Endothelial cell (in vitro differentiated cells): ENCODE measurements at regions not wholly inside any gene's neighbourhood (a gene's known extent, or its start where the extent isn't known, plus 50 kb on each side); places are given as distances from the start of the nearest gene placed in this dataset.

ENCODE experiments used
- DNase-seq: peaks from one replicate; pipeline ENCODE4 v3.0.0; 2021; ENCODE audit warnings: low spot score
- H3K27ac Mint-ChIP-seq: one replicate; pipeline ENCODE4 v1.8.0; 2021; ENCODE audit warnings: mixed read lengths, inconsistent platforms; ENCODE audit not compliant: unreplicated experiment
- H3K27me3 Mint-ChIP-seq: one replicate; pipeline ENCODE4 v1.8.0; 2021; ENCODE audit warnings: mild to moderate bottlenecking, moderate library complexity, mixed read lengths, inconsistent platforms; ENCODE audit not compliant: unreplicated experiment
- H3K36me3 Mint-ChIP-seq: one replicate; pipeline ENCODE4 v1.8.0; 2021; ENCODE audit warnings: mild to moderate bottlenecking, low read depth, mixed read lengths, inconsistent platforms; ENCODE audit not compliant: unreplicated experiment
- H3K4me1 Mint-ChIP-seq: one replicate; pipeline ENCODE4 v1.8.0; 2021; ENCODE audit warnings: mild to moderate bottlenecking, mixed read lengths, inconsistent platforms; ENCODE audit not compliant: unreplicated experiment
- H3K4me3 Mint-ChIP-seq: one replicate; pipeline ENCODE4 v1.8.0; 2021; ENCODE audit warnings: mild to moderate bottlenecking, mixed read lengths, inconsistent platforms; ENCODE audit not compliant: unreplicated experiment
- H3K9me3 Mint-ChIP-seq: one replicate; pipeline ENCODE4 v1.8.0; 2021; ENCODE audit warnings: mixed read lengths, inconsistent platforms; ENCODE audit not compliant: unreplicated experiment
- CTCF ChIP-seq: fragments of 200-600 bp; sonication (generic); IDR thresholded peaks from one replicate; pipeline ENCODE4 v1.5.0; 2021; ENCODE audit warnings: antibody characterized with exemption; ENCODE audit not compliant: unreplicated experiment

- no peaks in the 10 kb centered on the region for H3K9me3 Mint-ChIP-seq
- no peaks in the 10 kb centered on the region for H3K4me1 Mint-ChIP-seq
- no peak for TF ChIP-seq CTCF
- H3K4me3 Mint-ChIP-seq, result no peak overlapping the region
- no peaks in the 10 kb centered on the region for H3K27me3 Mint-ChIP-seq
- no peak overlapping the region for H3K27ac Mint-ChIP-seq
- H3K36me3 Mint-ChIP-seq, result no peaks in the 10 kb centered on the region
- no peak for DNase-seq
Observed at GRCh38 chr1:194342484-194343262, 1156.3 kb upstream of the B3GALT2 start.

GRCh38 chr1:194341587-194341986 lies 1155.2 kb upstream of the B3GALT2 start:
- H3K4me3 Mint-ChIP-seq, result no peak overlapping the region
- H3K27me3 Mint-ChIP-seq, result no peaks in the 10 kb centered on the region
- H3K27ac Mint-ChIP-seq, result no peak overlapping the region
- TF ChIP-seq CTCF, result no peak
- H3K4me1 Mint-ChIP-seq, result no peaks in the 10 kb centered on the region
- H3K36me3 Mint-ChIP-seq, result no peaks in the 10 kb centered on the region
- no peaks in the 10 kb centered on the region for H3K9me3 Mint-ChIP-seq
- no peak for DNase-seq

GRCh38 chr1:194339471-194339870 lies 1153.1 kb upstream of the B3GALT2 start:
- Mint-ChIP-seq H3K4me3 (no peak overlapping the region), H3K9me3 (no peaks in the 10 kb centered on the region), H3K36me3 (no peaks in the 10 kb centered on the region), H3K27ac (no peak overlapping the region), H3K4me1 (no peaks in the 10 kb centered on the region), H3K27me3 (no peaks in the 10 kb centered on the region)
- TF ChIP-seq CTCF, result no peak
- DNase-seq, result no peak

GRCh38 chr1:194338241-194338948 lies 1152.0 kb upstream of the B3GALT2 start:
- H3K36me3 Mint-ChIP-seq, result no peaks in the 10 kb centered on the region
- no peak for TF ChIP-seq CTCF
- H3K4me1 Mint-ChIP-seq, result no peaks in the 10 kb centered on the region
- no peaks in the 10 kb centered on the region for H3K27me3 Mint-ChIP-seq
- H3K4me3 Mint-ChIP-seq, result no peak overlapping the region
- DNase-seq, result no peak
- no peak overlapping the region for H3K27ac Mint-ChIP-seq
- no peaks in the 10 kb centered on the region for H3K9me3 Mint-ChIP-seq

- Mint-ChIP-seq H3K27ac (no peak overlapping the region), H3K36me3 (no peaks in the 10 kb centered on the region), H3K4me1 (no peaks in the 10 kb centered on the region), H3K9me3 (no peaks in the 10 kb centered on the region), H3K4me3 (no peak overlapping the region), H3K27me3 (no peaks in the 10 kb centered on the region)
- no peak for TF ChIP-seq CTCF
- DNase-seq, result no peak
Observed at GRCh38 chr1:194333240-194333639, 1146.8 kb upstream of the B3GALT2 start.
